ENCODE measurements at regions not wholly inside any gene's neighbourhood (a gene's known extent, or its start where the extent isn't known, plus 50 kb on each side); places are given as distances from the start of the nearest gene placed in this dataset.
"Not testable (repeated sequence)": the region's sequence is repeated elsewhere in the genome, so short reads cannot be mapped to it uniquely, and the experiment has no call there.

GRCh38 chr12:75754141-75754540 is 242.7 kb upstream of the KRR1 start:
- DNase-seq, result no peak

GRCh38 chr12:75751769-75752471 is 240.5 kb upstream of the KRR1 start:
- DNase-seq, result no peak

- no peak for DNase-seq
Observed at GRCh38 chr12:75750716-75751306, 239.4 kb upstream of the KRR1 start.

- DNase-seq, result not testable (repeated sequence)
Observed at GRCh38 chr12:75748990-75749389, 237.6 kb upstream of the KRR1 start.

GRCh38 chr12:75748136-75748535 is 236.7 kb upstream of the KRR1 start:
- no peak for DNase-seq

GRCh38 chr12:75747572-75748021 is 236.2 kb upstream of the KRR1 start:
- no peak for DNase-seq

- no peak for DNase-seq
Observed at GRCh38 chr12:75746621-75747020, 235.2 kb upstream of the KRR1 start.

GRCh38 chr12:75744607-75745256 is 233.3 kb upstream of the KRR1 start:
- DNase-seq, result no peak

GRCh38 chr12:75742961-75743360 is 231.6 kb upstream of the KRR1 start:
- DNase-seq, result no peak

GRCh38 chr12:75742048-75742447 is 230.6 kb upstream of the KRR1 start:
- DNase-seq, result no peak

GRCh38 chr12:75739912-75740311 is 228.5 kb upstream of the KRR1 start:
- DNase-seq, result no peak

- DNase-seq, result not testable (repeated sequence)
Observed at GRCh38 chr12:75739098-75739497, 227.7 kb upstream of the KRR1 start.

- DNase-seq, result no peak
Observed at GRCh38 chr12:75738486-75738885, 227.1 kb upstream of the KRR1 start.

GRCh38 chr12:75735853-75736252 is 224.4 kb upstream of the KRR1 start:
- DNase-seq, result no peak

- DNase-seq, result no peak
Observed at GRCh38 chr12:75728826-75729225, 217.4 kb upstream of the KRR1 start.

- no peak for DNase-seq
Observed at GRCh38 chr12:75727577-75727976, 216.2 kb upstream of the KRR1 start.

GRCh38 chr12:75725521-75726111 is 214.2 kb upstream of the KRR1 start:
- peak; percentile 44 for DNase-seq

- no peak for DNase-seq
Observed at GRCh38 chr12:75724928-75725312, 213.5 kb upstream of the KRR1 start.

GRCh38 chr12:75724307-75724927 is 213.0 kb upstream of the KRR1 start:
- no peak for DNase-seq

GRCh38 chr12:75722714-75723200 is 211.3 kb upstream of the KRR1 start:
- no peak for DNase-seq

- no peak for DNase-seq
Observed at GRCh38 chr12:75721796-75722195, 210.4 kb upstream of the KRR1 start.

- DNase-seq, result peak; percentile 62
Observed at GRCh38 chr12:75720812-75721641, 209.6 kb upstream of the KRR1 start.
